ENCODE measurements at regions not wholly inside any gene's neighbourhood (a gene's known extent, or its start where the extent isn't known, plus 50 kb on each side); places are given as distances from the start of the nearest gene placed in this dataset.

GRCh38 chrX:66914080-66914479 lies 275.2 kb upstream of the EDA2R start:
- Histone ChIP-seq H3K9ac (ENCODE audit: low read length) (no peak overlapping the region), H3K9me3 (ENCODE audit: control insufficient read depth in 1 of 2, insufficient read depth in 1 of 2, low read depth in 1 of 2, low read length in 2 of 2) (no peaks in the 10 kb centered on the region; a peak in 1 of 4 replicates), H3K4me3 (replicated peaks in 1 of 2; ENCODE audit: low read depth in 1 of 2, low read length in 2 of 2) (no peak overlapping the region), H3K27me3 (ENCODE audit: insufficient read depth, low read length) (no peaks in the 10 kb centered on the region), H3K27ac (ENCODE audit: low read depth, low read length) (no peak overlapping the region), H3K4me2 (ENCODE audit: low read length) (no peak overlapping the region), H3K4me1 (ENCODE audit: control insufficient read depth in 1 of 2, insufficient read depth in 2 of 2, low read length in 2 of 2) (no peaks in the 10 kb centered on the region), H3K79me2 (ENCODE audit: insufficient read depth, low read length) (no peaks in the 10 kb centered on the region), H4K20me1 (ENCODE audit: insufficient read depth) (no peaks in the 10 kb centered on the region), H2AFZ (ENCODE audit: low read depth, low read length, poor library complexity, severe bottlenecking) (no peak overlapping the region), H3K36me3 (ENCODE audit: control insufficient read depth in 1 of 2, insufficient read depth in 2 of 2, low read length in 2 of 2) (no peaks in the 10 kb centered on the region), H3K9me2 (ENCODE audit: insufficient read depth) (no peaks in the 10 kb centered on the region)
- TF ChIP-seq SP1 (IDR thresholded peaks at IDR 0.05; ENCODE audit: low read depth) (no peak), EZH2 (IDR thresholded peaks at IDR 0.05) (no peak), ZNF274 (IDR thresholded peaks at IDR 0.05; ENCODE audit: low read depth, low read length) (no peak), ELF1 (IDR thresholded peaks at IDR 0.05; ENCODE audit: borderline replicate concordance, low read depth) (no peak), ZBTB33 (IDR thresholded peaks at IDR 0.05; ENCODE audit: extremely low read depth, insufficient replicate concordance, low read length) (no peak), FOSL1 (IDR thresholded peaks at IDR 0.05; ENCODE audit: low read depth) (no peak), ZFX (IDR thresholded peaks at IDR 0.05) (no peak), YY1 (IDR thresholded peaks at IDR 0.05; ENCODE audit: extremely low read depth, insufficient replicate concordance, low read depth, low read length) (no peak), RAD21 (IDR thresholded peaks at IDR 0.05; ENCODE audit: low read depth) (no peak), POLR2AphosphoS5 (IDR thresholded peaks at IDR 0.05; ENCODE audit: low read depth, low read length) (no peak), SRF (IDR thresholded peaks at IDR 0.05; ENCODE audit: low read depth) (no peak), SIN3A (IDR thresholded peaks at IDR 0.05; ENCODE audit: low read depth) (no peak)
- TF ChIP-seq, protein P1, sequence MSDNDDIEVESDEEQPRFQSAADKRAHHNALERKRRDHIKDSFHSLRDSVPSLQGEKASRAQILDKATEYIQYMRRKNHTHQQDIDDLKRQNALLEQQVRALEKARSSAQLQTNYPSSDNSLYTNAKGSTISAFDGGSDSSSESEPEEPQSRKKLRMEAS (IDR thresholded peaks at IDR 0.05), result no peak
- TF ChIP-seq, protein P2, sequence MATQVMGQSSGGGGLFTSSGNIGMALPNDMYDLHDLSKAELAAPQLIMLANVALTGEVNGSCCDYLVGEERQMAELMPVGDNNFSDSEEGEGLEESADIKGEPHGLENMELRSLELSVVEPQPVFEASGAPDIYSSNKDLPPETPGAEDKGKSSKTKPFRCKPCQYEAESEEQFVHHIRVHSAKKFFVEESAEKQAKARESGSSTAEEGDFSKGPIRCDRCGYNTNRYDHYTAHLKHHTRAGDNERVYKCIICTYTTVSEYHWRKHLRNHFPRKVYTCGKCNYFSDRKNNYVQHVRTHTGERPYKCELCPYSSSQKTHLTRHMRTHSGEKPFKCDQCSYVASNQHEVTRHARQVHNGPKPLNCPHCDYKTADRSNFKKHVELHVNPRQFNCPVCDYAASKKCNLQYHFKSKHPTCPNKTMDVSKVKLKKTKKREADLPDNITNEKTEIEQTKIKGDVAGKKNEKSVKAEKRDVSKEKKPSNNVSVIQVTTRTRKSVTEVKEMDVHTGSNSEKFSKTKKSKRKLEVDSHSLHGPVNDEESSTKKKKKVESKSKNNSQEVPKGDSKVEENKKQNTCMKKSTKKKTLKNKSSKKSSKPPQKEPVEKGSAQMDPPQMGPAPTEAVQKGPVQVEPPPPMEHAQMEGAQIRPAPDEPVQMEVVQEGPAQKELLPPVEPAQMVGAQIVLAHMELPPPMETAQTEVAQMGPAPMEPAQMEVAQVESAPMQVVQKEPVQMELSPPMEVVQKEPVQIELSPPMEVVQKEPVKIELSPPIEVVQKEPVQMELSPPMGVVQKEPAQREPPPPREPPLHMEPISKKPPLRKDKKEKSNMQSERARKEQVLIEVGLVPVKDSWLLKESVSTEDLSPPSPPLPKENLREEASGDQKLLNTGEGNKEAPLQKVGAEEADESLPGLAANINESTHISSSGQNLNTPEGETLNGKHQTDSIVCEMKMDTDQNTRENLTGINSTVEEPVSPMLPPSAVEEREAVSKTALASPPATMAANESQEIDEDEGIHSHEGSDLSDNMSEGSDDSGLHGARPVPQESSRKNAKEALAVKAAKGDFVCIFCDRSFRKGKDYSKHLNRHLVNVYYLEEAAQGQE (IDR thresholded peaks at IDR 0.05; ENCODE audit: low read depth), result no peak
- TF ChIP-seq, protein P3, sequence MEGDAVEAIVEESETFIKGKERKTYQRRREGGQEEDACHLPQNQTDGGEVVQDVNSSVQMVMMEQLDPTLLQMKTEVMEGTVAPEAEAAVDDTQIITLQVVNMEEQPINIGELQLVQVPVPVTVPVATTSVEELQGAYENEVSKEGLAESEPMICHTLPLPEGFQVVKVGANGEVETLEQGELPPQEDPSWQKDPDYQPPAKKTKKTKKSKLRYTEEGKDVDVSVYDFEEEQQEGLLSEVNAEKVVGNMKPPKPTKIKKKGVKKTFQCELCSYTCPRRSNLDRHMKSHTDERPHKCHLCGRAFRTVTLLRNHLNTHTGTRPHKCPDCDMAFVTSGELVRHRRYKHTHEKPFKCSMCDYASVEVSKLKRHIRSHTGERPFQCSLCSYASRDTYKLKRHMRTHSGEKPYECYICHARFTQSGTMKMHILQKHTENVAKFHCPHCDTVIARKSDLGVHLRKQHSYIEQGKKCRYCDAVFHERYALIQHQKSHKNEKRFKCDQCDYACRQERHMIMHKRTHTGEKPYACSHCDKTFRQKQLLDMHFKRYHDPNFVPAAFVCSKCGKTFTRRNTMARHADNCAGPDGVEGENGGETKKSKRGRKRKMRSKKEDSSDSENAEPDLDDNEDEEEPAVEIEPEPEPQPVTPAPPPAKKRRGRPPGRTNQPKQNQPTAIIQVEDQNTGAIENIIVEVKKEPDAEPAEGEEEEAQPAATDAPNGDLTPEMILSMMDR (IDR thresholded peaks at IDR 0.05 in 2 of 3, conservative IDR thresholded peaks at IDR 0.05 in 1 of 3; ENCODE audit: borderline replicate concordance in 1 of 3, insufficient read depth in 1 of 3, low read depth in 2 of 3, low read length in 2 of 3), result no peak
- ATAC-seq, result no peak
- BruUV-seq (replicated peaks), result no TSS peak
- no peak for DNase-seq (ENCODE audit: low read depth, low spot score)
- CTCF ChIA-PET, result no interaction called here
- intact Hi-C loops (cut with micrococcal nuclease), result no loop called here
- RAD21 ChIA-PET (ENCODE audit: low non-redundant PET in 1 of 2, low total read pairs in 2 of 2, uncharacterized antibody in 2 of 2, unreplicated experiment in 2 of 2), result no interaction called here
- POLR2A ChIA-PET, result no interaction called here

Data from HCT116 (cell line).